SK-N-SH (cell line): ENCODE measurements at regions not wholly inside any gene's neighbourhood (a gene's known extent, or its start where the extent isn't known, plus 50 kb on each side); places are given as distances from the start of the nearest gene placed in this dataset.

Experiments used
- CTCF ChIA-PET: fragments of 300-600, 350-600 bp; formaldehyde crosslinking; extraction: SDS; loops from one replicate; lab custom pipeline; 2021; lab: Yijun Ruan, JAX
- POLR2A ChIA-PET: fragments of 350-600 bp; sonication (Branson Sonifier 250); formaldehyde crosslinking; extraction: SDS; loops from one replicate; lab custom pipeline; 2020; ENCODE audit warnings: antibody characterized with exemption, inconsistent platforms; lab: Yijun Ruan, JAX
- DNase-seq: peaks from one replicate; pipeline ENCODE4 v3.0.0; 2012
- H2AFZ ChIP-seq: fragments of 200-600 bp; sonication (generic); 2 replicates; pipeline ENCODE4 v1.8.1; 2016; ENCODE audit warnings: antibody characterized with exemption, mild to moderate bottlenecking, low read depth
- H3F3A ChIP-seq: fragments of 200-600 bp; sonication (generic); replicated peaks from 2 replicates; pipeline ENCODE3; 2016; ENCODE audit warnings: antibody characterized with exemption, mild to moderate bottlenecking; ENCODE audit not compliant: insufficient read depth
- H3K27ac ChIP-seq, 2 experiments: fragments of 200-500 bp in 1 of 2; fragments of 200-600 bp in 1 of 2; sonication (Bioruptor generic) in 1 of 2; sonication (generic), shearing (Covaris generic) in 1 of 2; 2 replicates each; pipeline versions ENCODE4 v1.5.1 to v1.6.1; 2014 to 2016; ENCODE audit warnings: low read depth in 2 of 2, inconsistent platforms in 1 of 2, low read length in 1 of 2, mild to moderate bottlenecking in 1 of 2, mixed read lengths in 1 of 2
- H3K27me3 ChIP-seq: fragments of 200-600 bp; sonication (generic), shearing (Covaris generic); 2 replicates; pipeline ENCODE4 v1.6.1; 2016; ENCODE audit warnings: mixed run types; ENCODE audit not compliant: insufficient read depth
- H3K36me3 ChIP-seq, 2 experiments: fragments of 200-500 bp in 1 of 2; fragments of 200-600 bp in 1 of 2; sonication (Bioruptor generic) in 1 of 2; sonication (generic) in 1 of 2; replicated peaks in 1 of 2; 2 replicates each; pipeline versions ENCODE3 to v1.5.1; 2014 to 2016; ENCODE audit warnings: low read length in 1 of 2, mild to moderate bottlenecking in 1 of 2; ENCODE audit not compliant: insufficient read depth in 2 of 2, control insufficient read depth in 1 of 2
- H3K4me1 ChIP-seq, 2 experiments: fragments of 200-500 bp in 1 of 2; fragments of 200-600 bp in 1 of 2; sonication (Bioruptor generic) in 1 of 2; sonication (generic), shearing (Covaris generic) in 1 of 2; 2 replicates each; pipeline versions ENCODE4 v1.5.1 to v1.6.1; 2014 to 2016; ENCODE audit warnings: low read depth in 1 of 2, low read length in 1 of 2, mixed run types in 1 of 2; ENCODE audit not compliant: insufficient read depth in 2 of 2, control insufficient read depth in 1 of 2
- H3K4me2 ChIP-seq: fragments of 200-600 bp; sonication (generic), shearing (Covaris generic); 2 replicates; pipeline ENCODE4 v1.6.1; 2017; ENCODE audit warnings: mixed run types
- H3K4me3 ChIP-seq, 2 experiments: fragments of 200-500 bp in 1 of 2; fragments of 200-600 bp in 1 of 2; sonication (Bioruptor generic) in 1 of 2; sonication (generic), shearing (Covaris generic) in 1 of 2; 2 replicates each; pipeline versions ENCODE4 v1.5.1 to v1.8.1; 2014 to 2016; ENCODE audit warnings: low read depth in 2 of 2, inconsistent platforms in 1 of 2, low read length in 1 of 2, mild to moderate bottlenecking in 1 of 2, mixed read lengths in 1 of 2, moderate library complexity in 1 of 2
- H3K79me2 ChIP-seq: fragments of 200-600 bp; sonication (generic); 2 replicates; pipeline ENCODE4 v1.8.1; 2017; ENCODE audit warnings: mild to moderate bottlenecking; ENCODE audit not compliant: insufficient read depth
- H3K9ac ChIP-seq: fragments of 200-600 bp; sonication (generic); 2 replicates; pipeline ENCODE4 v1.6.1; 2017; ENCODE audit warnings: mixed run types
- H3K9me2 ChIP-seq: fragments of 200-600 bp; sonication (generic); 2 replicates; pipeline ENCODE4 v1.6.1; 2017; ENCODE audit warnings: mixed run types
- H3K9me3 ChIP-seq: fragments of 200-600 bp; sonication (generic); 2 replicates; pipeline ENCODE4 v1.6.1; 2017; ENCODE audit warnings: mixed run types, mild to moderate bottlenecking, moderate library complexity
- H4K20me1 ChIP-seq: fragments of 200-600 bp; sonication (generic); 2 replicates; pipeline ENCODE4 v1.6.1; 2017; ENCODE audit warnings: mild to moderate bottlenecking, mixed run types; ENCODE audit not compliant: insufficient read depth
- CTCF ChIP-seq: fragments of 200-600 bp; sonication (generic); IDR thresholded peaks from 2 replicates; pipeline ENCODE4 v1.6.1; 2017; ENCODE audit warnings: antibody characterized with exemption, mild to moderate bottlenecking, moderate library complexity
- ELF1 ChIP-seq: IDR thresholded peaks from 2 replicates; pipeline ENCODE4 v1.4.0; 2012
- EP300 ChIP-seq, 2 experiments: IDR thresholded peaks; 2 replicates each; pipeline versions ENCODE4 v1.4.0 to v1.6.1; 2012; ENCODE audit warnings: borderline replicate concordance in 1 of 2, low read depth in 1 of 2, low read length in 1 of 2
- EZH2phosphoT487 ChIP-seq: fragments of 200-600 bp; sonication (generic); IDR thresholded peaks from 2 replicates; pipeline ENCODE4 v1.6.1; 2017; ENCODE audit warnings: low read depth, mixed run types, mild to moderate bottlenecking, antibody characterized with exemption, moderate library complexity, borderline replicate concordance
- IRF3 ChIP-seq: fragments of 150-350 bp; IDR thresholded peaks from 2 replicates; pipeline ENCODE4 v1.6.1; 2016; ENCODE audit warnings: mild to moderate bottlenecking, low read depth, low read length
- MAX ChIP-seq: IDR thresholded peaks from 2 replicates; pipeline ENCODE4 v1.4.0; 2012; ENCODE audit warnings: low read depth
- MEF2A ChIP-seq: IDR thresholded peaks from 2 replicates; pipeline ENCODE4 v1.4.0; 2012; ENCODE audit warnings: low read depth, borderline replicate concordance
- NFIC ChIP-seq: IDR thresholded peaks from 2 replicates; pipeline ENCODE4 v1.4.0; 2012; ENCODE audit warnings: borderline replicate concordance
- NRF1 ChIP-seq: IDR thresholded peaks from 2 replicates; pipeline ENCODE4 v1.6.1; 2012; ENCODE audit warnings: low read depth, mild to moderate bottlenecking, low read length
- PBX3 ChIP-seq: IDR thresholded peaks from 2 replicates; pipeline ENCODE4; 2012
- POLR2AphosphoS5 ChIP-seq: IDR thresholded peaks from 2 replicates; pipeline ENCODE4 v1.6.1; 2012; ENCODE audit warnings: low read depth, low read length
- RCOR1 ChIP-seq: fragments of 150-350 bp; IDR thresholded peaks from 2 replicates; pipeline ENCODE4 v1.6.1; 2017; ENCODE audit warnings: antibody characterized with exemption, low read length
- REST ChIP-seq: IDR thresholded peaks from 2 replicates; pipeline ENCODE4 v1.6.1; 2012; ENCODE audit warnings: mild to moderate bottlenecking, low read depth, low read length, moderate library complexity
- SIN3A ChIP-seq: IDR thresholded peaks from 2 replicates; pipeline ENCODE4 v1.6.1; 2012; ENCODE audit warnings: low read depth, mild to moderate bottlenecking, low read length, moderate library complexity, borderline replicate concordance
- SMC3 ChIP-seq: IDR thresholded peaks from 2 replicates; pipeline ENCODE4 v1.6.1; 2012; ENCODE audit warnings: low read depth, low read length, improper control_type of control experiment
- TAF1 ChIP-seq: IDR thresholded peaks from 2 replicates; pipeline ENCODE4 v1.6.1; 2012; ENCODE audit warnings: low read depth, mild to moderate bottlenecking, low read length, moderate library complexity, borderline replicate concordance
- TEAD4 ChIP-seq: IDR thresholded peaks from 2 replicates; pipeline ENCODE4 v1.4.0; 2012; ENCODE audit warnings: mild to moderate bottlenecking, borderline replicate concordance; ENCODE audit not compliant: insufficient read depth
- USF2 ChIP-seq: fragments of 150-350 bp; IDR thresholded peaks from 2 replicates; pipeline ENCODE4 v1.6.1; 2017; ENCODE audit warnings: antibody characterized with exemption, low read length, low read depth, borderline replicate concordance
- WGBS: methylation state at CpG from one replicate; pipeline ENCODE4 v1.1.6; 2017; ENCODE audit warnings: low lambda C conversion rate; 5-methylcytosine and 5-hydroxymethylcytosine counted together

GRCh38 chr7:47087866-47088265 lies 494.0 kb downstream of the TNS3 start:
- CTCF ChIA-PET = interaction anchor here (0.6 to 20.7 kb wide), 33 partner anchors 8 to 1187 kb away, joined by 3 to 291 read pairs (median 4); partner anchors contain the start of gene IGFBP3

More at GRCh38 chr7:47087866-47088265, 494.0 kb downstream of the TNS3 start:
- H3K4me2 ChIP-seq = no peak overlapping the region
- no peaks in the 10 kb centered on the region for H3K36me3 ChIP-seq
- WGBS = 44% methylated on average over 2 of the region's 2 CpGs
- no peaks in the 10 kb centered on the region for H3K79me2 ChIP-seq
- POLR2A ChIA-PET = no interaction called here
- H4K20me1 ChIP-seq = no peaks in the 10 kb centered on the region
- no peak overlapping the region for H3K4me3 ChIP-seq
- TF ChIP-seq USF2 = no peak
- no peak for TF ChIP-seq NRF1
- no peak for TF ChIP-seq ELF1
- TF ChIP-seq IRF3 = no peak
- no peak for TF ChIP-seq REST
- no peak for TF ChIP-seq MEF2A
- no peak for TF ChIP-seq POLR2AphosphoS5
- no peak for TF ChIP-seq MAX
- TF ChIP-seq EZH2phosphoT487 = no peak
- TF ChIP-seq TEAD4 = no peak
- no peak for TF ChIP-seq TAF1
- no peak for TF ChIP-seq SMC3
- no peak for TF ChIP-seq PBX3
- TF ChIP-seq CTCF = no peak
- no peak for TF ChIP-seq SIN3A
- TF ChIP-seq EP300 (IDR thresholded peaks at IDR 0.05; ENCODE audit: borderline replicate concordance in 1 of 2, low read depth in 1 of 2, low read length in 1 of 2) = no peak
- TF ChIP-seq NFIC = no peak
- TF ChIP-seq RCOR1 = no peak
- TF ChIP-seq, all 33 proteins: peak for 0
- H3K9ac ChIP-seq = no peak overlapping the region
- no peaks in the 10 kb centered on the region for H3K27me3 ChIP-seq
- no peak overlapping the region for H3K27ac ChIP-seq
- no peaks in the 10 kb centered on the region for H3F3A ChIP-seq
- no peaks in the 10 kb centered on the region for H3K9me3 ChIP-seq
- no peak overlapping the region for H2AFZ ChIP-seq
- peaks cover 2 to 10% of the 10 kb centered on the region in 2 experiments; a peak in 1 of 4 replicates for H3K4me1 ChIP-seq
- H3K9me2 ChIP-seq = no peaks in the 10 kb centered on the region
- DNase-seq = no peak
